ENCODE measurements at regions not wholly inside any gene's neighbourhood (a gene's known extent, or its start where the extent isn't known, plus 50 kb on each side); places are given as distances from the start of the nearest gene placed in this dataset.
"Not testable (repeated sequence)": the region's sequence is repeated elsewhere in the genome, so short reads cannot be mapped to it uniquely, and the experiment has no call there.

- in situ Hi-C loops (cut with MboI; ENCODE audit: low sequenced_read_pairs), result no loop called here
Measured at GRCh38 chr2:43149482-43150107, 76.8 kb downstream of the ZFP36L2 start.

- in situ Hi-C loops (cut with MboI; ENCODE audit: low sequenced_read_pairs), result no loop called here
Measured at GRCh38 chr2:43146083-43146482, 80.3 kb downstream of the ZFP36L2 start.

- in situ Hi-C loops (cut with MboI; ENCODE audit: low sequenced_read_pairs), result no loop called here
Measured at GRCh38 chr2:43144263-43144662, 82.1 kb downstream of the ZFP36L2 start.

- in situ Hi-C loops (cut with MboI; ENCODE audit: low sequenced_read_pairs), result no loop called here
Measured at GRCh38 chr2:43143756-43144155, 82.7 kb downstream of the ZFP36L2 start.

GRCh38 chr2:43142921-43143438 is 83.4 kb downstream of the ZFP36L2 start:
- in situ Hi-C loops (cut with MboI; ENCODE audit: low sequenced_read_pairs), result no loop called here

GRCh38 chr2:43141636-43142151 is 84.7 kb downstream of the ZFP36L2 start:
- in situ Hi-C loops (cut with MboI; ENCODE audit: low sequenced_read_pairs), result not testable (repeated sequence)

GRCh38 chr2:43139996-43140621 is 86.3 kb downstream of the ZFP36L2 start:
- in situ Hi-C loops (cut with MboI; ENCODE audit: low sequenced_read_pairs), result no loop called here

GRCh38 chr2:43139501-43139900 is 86.9 kb downstream of the ZFP36L2 start:
- in situ Hi-C loops (cut with MboI; ENCODE audit: low sequenced_read_pairs), result no loop called here

GRCh38 chr2:43138441-43138840 is 88.0 kb downstream of the ZFP36L2 start:
- in situ Hi-C loops (cut with MboI; ENCODE audit: low sequenced_read_pairs), result no loop called here

- in situ Hi-C loops (cut with MboI; ENCODE audit: low sequenced_read_pairs), result no loop called here
Measured at GRCh38 chr2:43136876-43137275, 89.5 kb downstream of the ZFP36L2 start.

GRCh38 chr2:43136011-43136799 is 90.2 kb downstream of the ZFP36L2 start:
- in situ Hi-C loops (cut with MboI; ENCODE audit: low sequenced_read_pairs), result no loop called here

GRCh38 chr2:43135583-43135982 is 90.8 kb downstream of the ZFP36L2 start:
- in situ Hi-C loops (cut with MboI; ENCODE audit: low sequenced_read_pairs), result no loop called here

GRCh38 chr2:43134571-43134889 is 91.9 kb downstream of the ZFP36L2 start:
- in situ Hi-C loops (cut with MboI; ENCODE audit: low sequenced_read_pairs), result no loop called here

GRCh38 chr2:43133708-43134570 is 92.5 kb downstream of the ZFP36L2 start:
- in situ Hi-C loops (cut with MboI; ENCODE audit: low sequenced_read_pairs), result no loop called here

GRCh38 chr2:43133336-43133707 is 93.1 kb downstream of the ZFP36L2 start:
- in situ Hi-C loops (cut with MboI; ENCODE audit: low sequenced_read_pairs), result no loop called here

- in situ Hi-C loops (cut with MboI; ENCODE audit: low sequenced_read_pairs), result no loop called here
Measured at GRCh38 chr2:43132683-43133301, 93.6 kb downstream of the ZFP36L2 start.

GRCh38 chr2:43131890-43132682 is 94.3 kb downstream of the ZFP36L2 start:
- in situ Hi-C loops (cut with MboI; ENCODE audit: low sequenced_read_pairs), result no loop called here

GRCh38 chr2:43131051-43131889 is 95.1 kb downstream of the ZFP36L2 start:
- in situ Hi-C loops (cut with MboI; ENCODE audit: low sequenced_read_pairs), result no loop called here

GRCh38 chr2:43130548-43130875 is 95.9 kb downstream of the ZFP36L2 start:
- in situ Hi-C loops (cut with MboI; ENCODE audit: low sequenced_read_pairs), result no loop called here
